Astrocyte (in vitro differentiated cells and primary cell): ENCODE measurements at regions not wholly inside any gene's neighbourhood (a gene's known extent, or its start where the extent isn't known, plus 50 kb on each side); places are given as distances from the start of the nearest gene placed in this dataset.

ENCODE experiments used
- DNase-seq: peaks from one replicate; pipeline ENCODE4 v3.0.0-alpha.2; 2010; ENCODE audit warnings: low read depth
- FAIRE-seq: peaks from 2 replicates; lab custom pipeline; 2011; peaks lifted over from hg19 to GRCh38; lab: Jason Lieb, UNC
- H2AFZ ChIP-seq: 2 replicates; pipeline ENCODE4 v1.6.0; 2012; ENCODE audit warnings: low read depth, low read length, inconsistent platforms
- H3K27ac ChIP-seq: 2 replicates; pipeline ENCODE4 v1.5.1; 2011; ENCODE audit warnings: low read depth, low read length, inconsistent platforms
- H3K27me3 ChIP-seq: 2 replicates; pipeline ENCODE4 v1.6.0; 2011; ENCODE audit warnings: low read length, inconsistent platforms; ENCODE audit not compliant: insufficient read depth
- H3K36me3 ChIP-seq: 2 replicates; pipeline ENCODE4 v1.5.1; 2011; ENCODE audit warnings: low read length, inconsistent platforms; ENCODE audit not compliant: insufficient read depth
- H3K4me1 ChIP-seq: 2 replicates; pipeline ENCODE4 v1.5.1; 2011; ENCODE audit warnings: low read length, inconsistent platforms; ENCODE audit not compliant: insufficient read depth
- H3K4me2 ChIP-seq: 2 replicates; pipeline ENCODE4 v1.6.0; 2012; ENCODE audit warnings: low read length, inconsistent platforms
- H3K4me3 ChIP-seq: 2 replicates; pipeline ENCODE4 v1.5.1; 2011; ENCODE audit warnings: low read depth, mild to moderate bottlenecking, low read length, inconsistent platforms; ENCODE audit not compliant: insufficient read depth
- H3K79me2 ChIP-seq: 2 replicates; pipeline ENCODE4 v1.6.0; 2012; ENCODE audit warnings: mild to moderate bottlenecking, low read length, inconsistent platforms; ENCODE audit not compliant: insufficient read depth
- H3K9ac ChIP-seq: 2 replicates; pipeline ENCODE4 v1.6.0; 2012; ENCODE audit warnings: mild to moderate bottlenecking, low read length, inconsistent platforms
- H3K9me3 ChIP-seq: 2 replicates; pipeline ENCODE4 v1.5.1; 2012; ENCODE audit warnings: low read depth, mild to moderate bottlenecking, low read length, inconsistent platforms; ENCODE audit not compliant: insufficient read depth
- H4K20me1 ChIP-seq: 2 replicates; pipeline ENCODE4 v1.6.0; 2012; ENCODE audit warnings: low read length, inconsistent platforms; ENCODE audit not compliant: insufficient read depth
- H3K27ac Mint-ChIP-seq: one replicate; pipeline ENCODE4 v1.8.0; 2021; ENCODE audit warnings: mild to moderate bottlenecking, mixed read lengths; ENCODE audit not compliant: unreplicated experiment
- H3K27me3 Mint-ChIP-seq: one replicate; pipeline ENCODE4 v1.8.0; 2021; ENCODE audit warnings: low read depth, mixed read lengths; ENCODE audit not compliant: unreplicated experiment
- H3K36me3 Mint-ChIP-seq: one replicate; pipeline ENCODE4 v1.8.0; 2021; ENCODE audit warnings: low read depth, mixed read lengths; ENCODE audit not compliant: unreplicated experiment
- H3K4me1 Mint-ChIP-seq: one replicate; pipeline ENCODE4 v1.8.0; 2021; ENCODE audit warnings: low read depth, mixed read lengths; ENCODE audit not compliant: unreplicated experiment
- H3K4me3 Mint-ChIP-seq: one replicate; pipeline ENCODE4 v1.8.0; 2021; ENCODE audit warnings: mild to moderate bottlenecking, moderate library complexity, mixed read lengths; ENCODE audit not compliant: unreplicated experiment
- H3K9me3 Mint-ChIP-seq: one replicate; pipeline ENCODE4 v1.8.0; 2021; ENCODE audit warnings: mild to moderate bottlenecking, mixed read lengths; ENCODE audit not compliant: unreplicated experiment
- EZH2 ChIP-seq: IDR thresholded peaks from 2 replicates; pipeline ENCODE4 v1.6.1; 2012; ENCODE audit warnings: mild to moderate bottlenecking, low read length, inconsistent platforms; ENCODE audit not compliant: insufficient read depth
- TF ChIP-seq, protein P1 (sequence below): IDR thresholded peaks from 2 replicates; pipeline ENCODE4 v1.5.1; 2011; ENCODE audit warnings: low read depth, mild to moderate bottlenecking, inconsistent platforms, low read length, moderate library complexity; ENCODE audit not compliant: insufficient read depth

GRCh38 chr7:56229631-56230030 lies 113.4 kb upstream of the NUPR2 start:
- H3K9me3 Mint-ChIP-seq: peaks cover 4% of the 10 kb centered on the region
- H3K4me3 Mint-ChIP-seq: no peak overlapping the region
- no peaks in the 10 kb centered on the region for H3K79me2 ChIP-seq
- no peak overlapping the region for H3K27ac ChIP-seq
- no peaks in the 10 kb centered on the region for H3K4me1 ChIP-seq
- DNase-seq: no peak
- no peak overlapping the region for H3K9ac ChIP-seq
- H4K20me1 ChIP-seq: no peaks in the 10 kb centered on the region
- H3K4me1 Mint-ChIP-seq: no peaks in the 10 kb centered on the region
- no peaks in the 10 kb centered on the region for H3K36me3 Mint-ChIP-seq
- H3K4me3 ChIP-seq: no peak overlapping the region
- no peak overlapping the region for H3K4me2 ChIP-seq
- H3K27me3 ChIP-seq: no peaks in the 10 kb centered on the region
- no peaks in the 10 kb centered on the region for H3K27me3 Mint-ChIP-seq
- H2AFZ ChIP-seq: no peak overlapping the region
- no peak overlapping the region for H3K27ac Mint-ChIP-seq
- no peaks in the 10 kb centered on the region for H3K9me3 ChIP-seq
- no peak for FAIRE-seq
- no peak for TF ChIP-seq EZH2
- TF ChIP-seq, protein P1, sequence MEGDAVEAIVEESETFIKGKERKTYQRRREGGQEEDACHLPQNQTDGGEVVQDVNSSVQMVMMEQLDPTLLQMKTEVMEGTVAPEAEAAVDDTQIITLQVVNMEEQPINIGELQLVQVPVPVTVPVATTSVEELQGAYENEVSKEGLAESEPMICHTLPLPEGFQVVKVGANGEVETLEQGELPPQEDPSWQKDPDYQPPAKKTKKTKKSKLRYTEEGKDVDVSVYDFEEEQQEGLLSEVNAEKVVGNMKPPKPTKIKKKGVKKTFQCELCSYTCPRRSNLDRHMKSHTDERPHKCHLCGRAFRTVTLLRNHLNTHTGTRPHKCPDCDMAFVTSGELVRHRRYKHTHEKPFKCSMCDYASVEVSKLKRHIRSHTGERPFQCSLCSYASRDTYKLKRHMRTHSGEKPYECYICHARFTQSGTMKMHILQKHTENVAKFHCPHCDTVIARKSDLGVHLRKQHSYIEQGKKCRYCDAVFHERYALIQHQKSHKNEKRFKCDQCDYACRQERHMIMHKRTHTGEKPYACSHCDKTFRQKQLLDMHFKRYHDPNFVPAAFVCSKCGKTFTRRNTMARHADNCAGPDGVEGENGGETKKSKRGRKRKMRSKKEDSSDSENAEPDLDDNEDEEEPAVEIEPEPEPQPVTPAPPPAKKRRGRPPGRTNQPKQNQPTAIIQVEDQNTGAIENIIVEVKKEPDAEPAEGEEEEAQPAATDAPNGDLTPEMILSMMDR: no peak
- no peaks in the 10 kb centered on the region for H3K36me3 ChIP-seq

DNA sequence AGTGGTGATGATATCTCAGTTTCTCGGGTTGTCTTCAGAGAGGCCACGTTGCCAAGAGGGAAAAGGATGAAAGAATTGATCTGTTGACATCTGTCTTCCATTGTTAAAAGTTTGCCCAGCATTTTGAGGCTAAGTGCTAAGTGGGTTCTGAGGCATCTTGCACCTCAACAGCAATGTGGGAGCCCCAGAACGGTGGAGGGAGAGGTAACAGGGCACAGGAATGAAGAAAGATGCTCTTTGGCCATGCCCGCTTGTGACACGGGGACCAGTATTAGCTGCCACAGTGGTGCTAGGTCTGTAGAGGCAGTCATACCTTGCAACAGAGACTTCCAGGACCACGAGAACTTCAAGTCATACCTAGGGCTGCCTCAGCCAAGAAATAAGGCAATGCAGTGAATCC lies 106.6 kb upstream of the NUPR2 start:
- DNase-seq (no peak), FAIRE-seq (no peak)
- no peak overlapping the region for H3K27ac ChIP-seq
- Mint-ChIP-seq H3K4me1 (no peaks in the 10 kb centered on the region), H3K36me3 (no peaks in the 10 kb centered on the region), H3K27me3 (no peaks in the 10 kb centered on the region), H3K27ac (no peak overlapping the region), H3K4me3 (no peak overlapping the region), H3K9me3 (peaks cover 6% of the 10 kb centered on the region)
- TF ChIP-seq, protein P1: no peak
- no peak for TF ChIP-seq EZH2
- H3K4me1 ChIP-seq: no peaks in the 10 kb centered on the region
- no peak overlapping the region for H3K9ac ChIP-seq
- no peaks in the 10 kb centered on the region for H3K27me3 ChIP-seq
- H3K36me3 ChIP-seq: no peaks in the 10 kb centered on the region
- no peak overlapping the region for H3K4me3 ChIP-seq
- H3K9me3 ChIP-seq: peaks cover 10% of the 10 kb centered on the region
- no peak overlapping the region for H3K4me2 ChIP-seq
- H4K20me1 ChIP-seq: no peaks in the 10 kb centered on the region
- H2AFZ ChIP-seq: no peak overlapping the region
- H3K79me2 ChIP-seq: no peaks in the 10 kb centered on the region

DNA sequence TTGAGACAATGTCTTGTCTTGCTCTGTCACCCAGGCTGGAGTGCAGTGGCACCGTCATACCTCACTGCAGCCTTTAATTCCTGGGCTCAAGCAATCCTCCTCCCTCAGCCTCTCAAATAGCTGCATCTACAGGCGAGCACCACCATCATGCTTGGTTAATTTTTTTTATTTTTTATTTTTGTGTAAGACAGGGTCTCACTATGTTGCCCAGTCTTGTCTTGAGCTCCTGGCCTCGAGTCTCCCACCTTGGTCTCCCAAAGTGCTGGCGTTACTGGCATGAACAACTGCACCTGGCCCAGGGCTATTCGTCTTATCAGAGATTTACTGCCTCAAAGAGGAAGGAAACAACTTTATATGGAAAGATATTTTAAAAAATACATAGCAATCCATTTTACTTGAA lies 102.8 kb upstream of the NUPR2 start:
- H4K20me1 ChIP-seq: no peaks in the 10 kb centered on the region
- peaks cover 20% of the 10 kb centered on the region for H3K9me3 ChIP-seq
- H3K36me3 ChIP-seq: no peaks in the 10 kb centered on the region
- Mint-ChIP-seq H3K4me3 (no peak overlapping the region), H3K27ac (no peak overlapping the region), H3K9me3 (peaks cover 12% of the 10 kb centered on the region), H3K4me1 (no peaks in the 10 kb centered on the region), H3K36me3 (no peaks in the 10 kb centered on the region), H3K27me3 (no peaks in the 10 kb centered on the region)
- no peak overlapping the region for H3K4me3 ChIP-seq
- H3K4me2 ChIP-seq: no peak overlapping the region
- no peak overlapping the region for H3K9ac ChIP-seq
- H2AFZ ChIP-seq: no peak overlapping the region
- DNase-seq (no peak), FAIRE-seq (no peak)
- H3K27ac ChIP-seq: no peak overlapping the region
- no peaks in the 10 kb centered on the region for H3K27me3 ChIP-seq
- H3K4me1 ChIP-seq: no peaks in the 10 kb centered on the region
- TF ChIP-seq, protein P1: no peak
- no peak for TF ChIP-seq EZH2
- H3K79me2 ChIP-seq: no peaks in the 10 kb centered on the region
